ENCODE measurements at regions not wholly inside any gene's neighbourhood (a gene's known extent, or its start where the extent isn't known, plus 50 kb on each side); places are given as distances from the start of the nearest gene placed in this dataset.
"Not testable (repeated sequence)": the region's sequence is repeated elsewhere in the genome, so short reads cannot be mapped to it uniquely, and the experiment has no call there.

GRCh38 chr5:92941806-92942205 is 639.2 kb downstream of the NR2F1-AS1 start:
- Histone ChIP-seq H3K9ac (ENCODE audit: low read length) (no peak overlapping the region), H3K27ac (ENCODE audit: low read depth, low read length) (no peak overlapping the region), H3K27me3 (ENCODE audit: control insufficient read depth in 1 of 2, insufficient read depth in 2 of 2, low read length in 2 of 2) (no peaks in the 10 kb centered on the region), H3K9me3 (ENCODE audit: low read length) (no peaks in the 10 kb centered on the region), H3K36me3 (ENCODE audit: insufficient read depth, low read length) (no peaks in the 10 kb centered on the region), H3K4me3 (ENCODE audit: low read depth in 1 of 2, low read length in 2 of 2) (no peak overlapping the region), H3K4me1 (ENCODE audit: insufficient read depth, low read length) (no peaks in the 10 kb centered on the region)

- Histone ChIP-seq H3K9me3 (ENCODE audit: low read length) (no peaks in the 10 kb centered on the region), H3K27ac (ENCODE audit: low read depth, low read length) (no peak overlapping the region), H3K27me3 (ENCODE audit: control insufficient read depth in 1 of 2, insufficient read depth in 2 of 2, low read length in 2 of 2) (no peaks in the 10 kb centered on the region), H3K9ac (ENCODE audit: low read length) (no peak overlapping the region), H3K36me3 (ENCODE audit: insufficient read depth, low read length) (no peaks in the 10 kb centered on the region), H3K4me3 (ENCODE audit: low read depth in 1 of 2, low read length in 2 of 2) (no peak overlapping the region), H3K4me1 (ENCODE audit: insufficient read depth, low read length) (no peaks in the 10 kb centered on the region)
Measured at GRCh38 chr5:92939428-92939827, 641.6 kb downstream of the NR2F1-AS1 start.

- H3K27me3 ChIP-seq (ENCODE audit: control insufficient read depth in 1 of 2, insufficient read depth in 2 of 2, low read length in 2 of 2); H3K27ac ChIP-seq (ENCODE audit: low read depth, low read length); H3K4me3 ChIP-seq (ENCODE audit: low read depth in 1 of 2, low read length in 2 of 2); H3K9ac ChIP-seq (ENCODE audit: low read length); H3K4me1 ChIP-seq (ENCODE audit: insufficient read depth, low read length); H3K9me3 ChIP-seq (ENCODE audit: low read length); H3K36me3 ChIP-seq (ENCODE audit: insufficient read depth, low read length): not testable (repeated sequence)
Measured at GRCh38 chr5:92937396-92937795, 643.6 kb downstream of the NR2F1-AS1 start.

- Histone ChIP-seq H3K36me3 (ENCODE audit: insufficient read depth, low read length) (no peaks in the 10 kb centered on the region), H3K9me3 (ENCODE audit: low read length) (no peaks in the 10 kb centered on the region), H3K4me3 (ENCODE audit: low read depth in 1 of 2, low read length in 2 of 2) (no peak overlapping the region), H3K27me3 (ENCODE audit: control insufficient read depth in 1 of 2, insufficient read depth in 2 of 2, low read length in 2 of 2) (no peaks in the 10 kb centered on the region), H3K9ac (ENCODE audit: low read length) (no peak overlapping the region), H3K4me1 (ENCODE audit: insufficient read depth, low read length) (no peaks in the 10 kb centered on the region), H3K27ac (ENCODE audit: low read depth, low read length) (no peak overlapping the region)
Measured at GRCh38 chr5:92930057-92930456, 651.0 kb downstream of the NR2F1-AS1 start.

- no peak overlapping the region for H3K9ac ChIP-seq (ENCODE audit: low read length)
- no peaks in the 10 kb centered on the region for H3K9me3 ChIP-seq (ENCODE audit: low read length)
- no peak overlapping the region for H3K27ac ChIP-seq (ENCODE audit: low read depth, low read length)
- H3K4me3 ChIP-seq (ENCODE audit: low read depth in 1 of 2, low read length in 2 of 2), result no peak overlapping the region
- H3K36me3 ChIP-seq (ENCODE audit: insufficient read depth, low read length), result no peaks in the 10 kb centered on the region
- H3K4me1 ChIP-seq (ENCODE audit: insufficient read depth, low read length), result no peaks in the 10 kb centered on the region
- no peaks in the 10 kb centered on the region for H3K27me3 ChIP-seq (ENCODE audit: control insufficient read depth in 1 of 2, insufficient read depth in 2 of 2, low read length in 2 of 2)
Measured at GRCh38 chr5:92927291-92927778, 653.7 kb downstream of the NR2F1-AS1 start.

GRCh38 chr5:92923885-92924284 is 657.1 kb downstream of the NR2F1-AS1 start:
- Histone ChIP-seq H3K9me3 (ENCODE audit: low read length) (no peaks in the 10 kb centered on the region), H3K4me1 (ENCODE audit: insufficient read depth, low read length) (no peaks in the 10 kb centered on the region), H3K27me3 (ENCODE audit: control insufficient read depth in 1 of 2, insufficient read depth in 2 of 2, low read length in 2 of 2) (no peaks in the 10 kb centered on the region), H3K4me3 (ENCODE audit: low read depth in 1 of 2, low read length in 2 of 2) (no peak overlapping the region), H3K9ac (ENCODE audit: low read length) (no peak overlapping the region), H3K36me3 (ENCODE audit: insufficient read depth, low read length) (no peaks in the 10 kb centered on the region), H3K27ac (ENCODE audit: low read depth, low read length) (no peak overlapping the region)

- Histone ChIP-seq H3K27ac (ENCODE audit: low read depth, low read length) (no peak overlapping the region), H3K4me3 (ENCODE audit: low read depth in 1 of 2, low read length in 2 of 2) (no peak overlapping the region), H3K9me3 (ENCODE audit: low read length) (no peaks in the 10 kb centered on the region), H3K9ac (ENCODE audit: low read length) (no peak overlapping the region), H3K4me1 (ENCODE audit: insufficient read depth, low read length) (no peaks in the 10 kb centered on the region), H3K36me3 (ENCODE audit: insufficient read depth, low read length) (no peaks in the 10 kb centered on the region), H3K27me3 (ENCODE audit: control insufficient read depth in 1 of 2, insufficient read depth in 2 of 2, low read length in 2 of 2) (no peaks in the 10 kb centered on the region)
Measured at GRCh38 chr5:92922231-92922967, 658.6 kb downstream of the NR2F1-AS1 start.

- Histone ChIP-seq H3K36me3 (ENCODE audit: insufficient read depth, low read length) (no peaks in the 10 kb centered on the region), H3K9ac (ENCODE audit: low read length) (no peak overlapping the region), H3K4me1 (ENCODE audit: insufficient read depth, low read length) (no peaks in the 10 kb centered on the region), H3K27me3 (ENCODE audit: control insufficient read depth in 1 of 2, insufficient read depth in 2 of 2, low read length in 2 of 2) (no peaks in the 10 kb centered on the region), H3K27ac (ENCODE audit: low read depth, low read length) (no peak overlapping the region), H3K4me3 (ENCODE audit: low read depth in 1 of 2, low read length in 2 of 2) (no peak overlapping the region), H3K9me3 (ENCODE audit: low read length) (no peaks in the 10 kb centered on the region)
Measured at GRCh38 chr5:92917044-92917443, 664.0 kb downstream of the NR2F1-AS1 start.

GRCh38 chr5:92916036-92916435 is 665.0 kb downstream of the NR2F1-AS1 start:
- H3K9ac ChIP-seq (ENCODE audit: low read length), result no peak overlapping the region
- H3K36me3 ChIP-seq (ENCODE audit: insufficient read depth, low read length), result no peaks in the 10 kb centered on the region
- H3K27ac ChIP-seq (ENCODE audit: low read depth, low read length), result no peak overlapping the region
- no peaks in the 10 kb centered on the region for H3K27me3 ChIP-seq (ENCODE audit: control insufficient read depth in 1 of 2, insufficient read depth in 2 of 2, low read length in 2 of 2)
- no peak overlapping the region for H3K4me3 ChIP-seq (ENCODE audit: low read depth in 1 of 2, low read length in 2 of 2)
- no peaks in the 10 kb centered on the region for H3K9me3 ChIP-seq (ENCODE audit: low read length)
- H3K4me1 ChIP-seq (ENCODE audit: insufficient read depth, low read length), result no peaks in the 10 kb centered on the region

- H3K9ac ChIP-seq (ENCODE audit: low read length), result no peak overlapping the region
- H3K27ac ChIP-seq (ENCODE audit: low read depth, low read length), result no peak overlapping the region
- H3K9me3 ChIP-seq (ENCODE audit: low read length), result no peaks in the 10 kb centered on the region
- no peaks in the 10 kb centered on the region for H3K4me1 ChIP-seq (ENCODE audit: insufficient read depth, low read length)
- H3K27me3 ChIP-seq (ENCODE audit: control insufficient read depth in 1 of 2, insufficient read depth in 2 of 2, low read length in 2 of 2), result no peaks in the 10 kb centered on the region
- no peak overlapping the region for H3K4me3 ChIP-seq (ENCODE audit: low read depth in 1 of 2, low read length in 2 of 2)
- H3K36me3 ChIP-seq (ENCODE audit: insufficient read depth, low read length), result no peaks in the 10 kb centered on the region
Measured at GRCh38 chr5:92912283-92912682, 668.7 kb downstream of the NR2F1-AS1 start.

- H3K27ac ChIP-seq (ENCODE audit: low read depth, low read length), result no peak overlapping the region
- H3K4me1 ChIP-seq (ENCODE audit: insufficient read depth, low read length), result no peaks in the 10 kb centered on the region
- H3K9ac ChIP-seq (ENCODE audit: low read length), result no peak overlapping the region
- H3K9me3 ChIP-seq (ENCODE audit: low read length), result no peaks in the 10 kb centered on the region
- no peak overlapping the region for H3K4me3 ChIP-seq (ENCODE audit: low read depth in 1 of 2, low read length in 2 of 2)
- no peaks in the 10 kb centered on the region for H3K36me3 ChIP-seq (ENCODE audit: insufficient read depth, low read length)
- H3K27me3 ChIP-seq (ENCODE audit: control insufficient read depth in 1 of 2, insufficient read depth in 2 of 2, low read length in 2 of 2), result no peaks in the 10 kb centered on the region
Measured at GRCh38 chr5:92911851-92912250, 669.2 kb downstream of the NR2F1-AS1 start.

GRCh38 chr5:92911293-92911692 is 669.7 kb downstream of the NR2F1-AS1 start:
- Histone ChIP-seq H3K36me3 (ENCODE audit: insufficient read depth, low read length) (no peaks in the 10 kb centered on the region), H3K4me1 (ENCODE audit: insufficient read depth, low read length) (no peaks in the 10 kb centered on the region), H3K4me3 (ENCODE audit: low read depth in 1 of 2, low read length in 2 of 2) (no peak overlapping the region)

More at GRCh38 chr5:92911293-92911692, 669.7 kb downstream of the NR2F1-AS1 start:
- Histone ChIP-seq H3K9ac (ENCODE audit: low read length) (no peak overlapping the region), H3K27me3 (ENCODE audit: control insufficient read depth in 1 of 2, insufficient read depth in 2 of 2, low read length in 2 of 2) (no peaks in the 10 kb centered on the region), H3K9me3 (ENCODE audit: low read length) (no peaks in the 10 kb centered on the region), H3K27ac (ENCODE audit: low read depth, low read length) (no peak overlapping the region)

All from muscle layer of colon (tissue), 2 donors.